ENCODE measurements at regions not wholly inside any gene's neighbourhood (a gene's known extent, or its start where the extent isn't known, plus 50 kb on each side); places are given as distances from the start of the nearest gene placed in this dataset.

DNA sequence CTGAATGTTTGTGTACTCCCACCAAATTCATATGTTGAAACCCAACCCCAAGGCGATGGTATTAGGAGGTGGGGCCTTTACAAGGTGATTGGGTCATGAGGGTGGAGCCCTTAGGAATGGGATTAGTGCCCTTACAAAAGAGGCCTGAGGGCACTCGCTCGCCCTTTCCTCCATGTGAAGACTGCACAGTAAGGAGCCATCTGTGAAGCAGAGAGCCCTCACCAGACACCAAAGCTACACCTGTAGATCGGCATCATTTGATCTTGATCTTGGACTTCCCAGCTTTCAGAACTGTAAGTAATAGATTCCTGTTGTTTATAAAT is 62.9 kb upstream of the FZD7 start:
- no peak for TF ChIP-seq EZH2 (IDR thresholded peaks at IDR 0.05; ENCODE audit: borderline replicate concordance)
- TF ChIP-seq CTCF (IDR thresholded peaks at IDR 0.05; ENCODE audit: poor library complexity): no peak
- no peak for TF ChIP-seq EZH2phosphoT487 (IDR thresholded peaks at IDR 0.05; ENCODE audit: low read depth, severe bottlenecking, unreplicated experiment)
- H3K4me2 ChIP-seq: no peak overlapping the region
- H4K20me1 ChIP-seq (ENCODE audit: insufficient read depth, poor library complexity, severe bottlenecking): no peaks in the 10 kb centered on the region
- no peaks in the 10 kb centered on the region for H3K9me2 ChIP-seq (replicated peaks; ENCODE audit: insufficient read depth)
- DNase-seq (ENCODE audit: low spot score): no peak
- H2AFZ ChIP-seq: no peak overlapping the region
- H3K79me2 ChIP-seq: no peaks in the 10 kb centered on the region
- no peak overlapping the region for H3K27ac ChIP-seq
- 97% methylated on average over 4 of the region's 4 CpGs for WGBS (ENCODE audit: low lambda C conversion rate, missing lambda C conversion rate)
- no peaks in the 10 kb centered on the region for H3K27me3 ChIP-seq
- peaks cover 33% of the 10 kb centered on the region for H3K4me1 ChIP-seq (ENCODE audit: insufficient read depth)
- no peaks in the 10 kb centered on the region for H3K36me3 ChIP-seq (replicated peaks; ENCODE audit: insufficient read depth, low read depth)
- no peak overlapping the region for H3K4me3 ChIP-seq
- H3K9me3 ChIP-seq (ENCODE audit: low read depth): no peaks in the 10 kb centered on the region

DNA sequence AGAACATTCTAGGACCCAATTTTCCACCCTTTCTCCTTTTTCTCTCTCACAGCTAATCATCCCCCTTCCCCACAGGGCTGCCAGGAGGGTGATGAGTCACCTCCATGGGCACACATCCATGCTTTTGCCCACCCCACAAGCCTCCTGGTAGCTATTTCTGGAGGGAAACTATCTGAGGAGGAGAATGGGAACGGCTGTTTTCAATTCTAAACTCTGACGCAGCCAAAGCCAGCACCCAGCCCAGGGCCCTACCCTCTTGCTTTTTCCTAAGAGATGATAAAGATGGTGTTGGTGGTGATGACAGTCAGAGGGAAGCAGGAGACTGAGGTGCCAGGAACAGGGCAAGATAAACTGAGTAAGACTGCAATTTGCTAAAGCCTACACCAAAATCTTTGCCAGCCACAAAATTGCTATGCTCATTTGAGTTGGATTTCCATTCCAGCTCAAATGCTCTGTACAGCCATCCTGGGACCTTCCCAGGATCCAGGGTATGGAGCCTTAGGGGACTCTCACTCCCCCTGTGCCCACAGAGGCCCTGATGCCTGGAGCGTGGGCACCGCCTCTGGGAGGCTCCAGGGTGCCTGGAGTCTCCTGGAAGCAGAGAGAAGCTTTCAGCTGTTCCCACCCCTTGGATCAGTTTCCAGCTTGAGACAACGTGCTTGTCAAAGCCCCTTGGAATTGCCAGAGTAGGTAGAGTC is 62.0 kb upstream of the FZD7 start:
- Histone ChIP-seq H3K4me3 (no peak overlapping the region), H3K4me1 (ENCODE audit: insufficient read depth) (peaks cover 35% of the 10 kb centered on the region), H4K20me1 (ENCODE audit: insufficient read depth, poor library complexity, severe bottlenecking) (no peaks in the 10 kb centered on the region), H3K27me3 (no peaks in the 10 kb centered on the region), H3K79me2 (no peaks in the 10 kb centered on the region), H2AFZ (no peak overlapping the region), H3K27ac (no peak overlapping the region), H3K36me3 (replicated peaks; ENCODE audit: insufficient read depth, low read depth) (no peaks in the 10 kb centered on the region), H3K4me2 (no peak overlapping the region), H3K9me2 (replicated peaks; ENCODE audit: insufficient read depth) (no peaks in the 10 kb centered on the region), H3K9me3 (ENCODE audit: low read depth) (no peaks in the 10 kb centered on the region)
- WGBS (ENCODE audit: low lambda C conversion rate, missing lambda C conversion rate): 61% methylated on average over 5 of the region's 5 CpGs
- TF ChIP-seq EZH2phosphoT487 (IDR thresholded peaks at IDR 0.05; ENCODE audit: low read depth, severe bottlenecking, unreplicated experiment) (no peak), CTCF (IDR thresholded peaks at IDR 0.05; ENCODE audit: poor library complexity) (no peak), EZH2 (IDR thresholded peaks at IDR 0.05; ENCODE audit: borderline replicate concordance) (no peak)
- DNase-seq (ENCODE audit: low spot score): no peak

GRCh38 chr2:201972621-201973255 is 60.9 kb upstream of the FZD7 start:
- Histone ChIP-seq H3K27me3 (no peaks in the 10 kb centered on the region), H4K20me1 (ENCODE audit: insufficient read depth, poor library complexity, severe bottlenecking) (no peaks in the 10 kb centered on the region), H3K4me3 (no peak overlapping the region), H2AFZ (no peak overlapping the region), H3K9me3 (ENCODE audit: low read depth) (no peaks in the 10 kb centered on the region), H3K4me2 (no peak overlapping the region), H3K27ac (no peak overlapping the region), H3K4me1 (ENCODE audit: insufficient read depth) (peaks cover 36% of the 10 kb centered on the region), H3K36me3 (replicated peaks; ENCODE audit: insufficient read depth, low read depth) (no peaks in the 10 kb centered on the region), H3K79me2 (no peaks in the 10 kb centered on the region), H3K9me2 (replicated peaks; ENCODE audit: insufficient read depth) (no peaks in the 10 kb centered on the region)
- no peak for DNase-seq (ENCODE audit: low spot score)
- TF ChIP-seq EZH2 (IDR thresholded peaks at IDR 0.05; ENCODE audit: borderline replicate concordance) (no peak), EZH2phosphoT487 (IDR thresholded peaks at IDR 0.05; ENCODE audit: low read depth, severe bottlenecking, unreplicated experiment) (no peak), CTCF (IDR thresholded peaks at IDR 0.05; ENCODE audit: poor library complexity) (no peak)
- WGBS (ENCODE audit: low lambda C conversion rate, missing lambda C conversion rate): 82% methylated on average over 9 of the region's 10 CpGs

All from hepatocyte (in vitro differentiated cells).